ENCODE measurements at regions not wholly inside any gene's neighbourhood (a gene's known extent, or its start where the extent isn't known, plus 50 kb on each side); places are given as distances from the start of the nearest gene placed in this dataset.

- no peak for ATAC-seq
- H3K27me3 ChIP-seq = no peaks in the 10 kb centered on the region
- H3K4me3 ChIP-seq = no peak overlapping the region
- no peaks in the 10 kb centered on the region for H3K4me1 ChIP-seq
- intact Hi-C loops (cut with DNase I) = no loop called here
- no peak for TF ChIP-seq CTCF (IDR thresholded peaks at IDR 0.05)
- peaks cover 0 to 18% (median 0%) of the 10 kb centered on the region in 11 donors for H3K9me3 ChIP-seq
- H3K27ac ChIP-seq = no peak overlapping the region
- WGBS, 2 donors = 71 to 73% methylated on average over 2 of the region's 2 CpGs
- DNase-seq = no peak
- H3K36me3 ChIP-seq = no peaks in the 10 kb centered on the region
Measured at GRCh38 chr5:106331415-106331814, 1339.3 kb downstream of the EFNA5 start.

DNA sequence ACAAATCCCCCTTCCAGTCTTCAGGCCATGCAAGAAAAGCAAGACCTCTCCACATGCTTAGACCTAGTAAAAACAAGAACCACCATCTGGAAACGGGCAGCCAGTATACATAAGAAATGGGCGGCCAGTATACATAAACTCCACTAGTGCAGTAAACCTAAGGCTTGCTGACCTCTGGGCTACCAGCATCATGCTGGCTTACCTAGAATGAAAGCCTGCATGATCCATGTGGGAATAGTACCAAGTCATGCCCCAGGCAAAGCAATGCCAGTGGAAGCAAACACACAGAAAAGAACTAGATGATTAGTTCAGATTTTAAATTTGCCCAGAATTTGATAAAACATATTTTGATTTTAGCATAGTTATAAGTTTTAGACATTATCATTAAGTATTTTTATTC lies 1346.4 kb downstream of the EFNA5 start:
- Histone ChIP-seq H3K4me1 (no peaks in the 10 kb centered on the region), H3K4me3 (no peak overlapping the region), H3K36me3 (no peaks in the 10 kb centered on the region), H3K27me3 (no peaks in the 10 kb centered on the region), H3K9me3 (peaks cover 0 to 12% (median 0%) of the 10 kb centered on the region in 11 donors), H3K27ac (no peak overlapping the region)
- no peak for ATAC-seq
- intact Hi-C loops (cut with DNase I) = no loop called here
- 81 to 90% methylated on average over 2 of the region's 2 CpGs for WGBS, 2 donors
- TF ChIP-seq CTCF (IDR thresholded peaks at IDR 0.05) = no peak
- DNase-seq = no peak

DNA sequence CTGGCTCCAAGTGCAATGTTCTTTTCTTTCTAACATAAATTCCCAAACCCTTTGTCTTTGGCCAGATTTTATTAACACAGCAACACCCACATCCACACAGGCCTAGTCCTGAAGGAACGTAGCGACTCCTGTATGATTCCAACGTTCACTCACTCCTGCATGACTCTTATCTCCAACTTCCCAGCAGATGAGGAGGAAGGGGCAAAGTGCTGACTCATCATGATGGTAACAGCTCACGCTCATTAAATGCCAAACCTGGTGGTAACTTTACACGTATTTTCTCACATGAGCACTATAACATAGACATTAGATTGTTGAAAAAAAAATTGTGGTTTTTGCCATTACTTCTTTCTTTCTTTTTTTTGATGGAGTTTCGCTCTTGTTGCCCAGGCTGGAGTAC lies 1349.5 kb downstream of the EFNA5 start:
- ATAC-seq (no peak), DNase-seq (no peak)
- intact Hi-C loops (cut with DNase I) = no loop called here
- Histone ChIP-seq H3K36me3 (no peaks in the 10 kb centered on the region), H3K4me1 (no peaks in the 10 kb centered on the region), H3K27me3 (no peaks in the 10 kb centered on the region), H3K9me3 (peaks cover 0 to 5% (median 0%) of the 10 kb centered on the region in 11 donors), H3K27ac (no peak overlapping the region), H3K4me3 (no peak overlapping the region)
- WGBS, 2 donors = 73 to 74% methylated on average over 6 of the region's 6 CpGs
- no peak for TF ChIP-seq CTCF (IDR thresholded peaks at IDR 0.05)

DNA sequence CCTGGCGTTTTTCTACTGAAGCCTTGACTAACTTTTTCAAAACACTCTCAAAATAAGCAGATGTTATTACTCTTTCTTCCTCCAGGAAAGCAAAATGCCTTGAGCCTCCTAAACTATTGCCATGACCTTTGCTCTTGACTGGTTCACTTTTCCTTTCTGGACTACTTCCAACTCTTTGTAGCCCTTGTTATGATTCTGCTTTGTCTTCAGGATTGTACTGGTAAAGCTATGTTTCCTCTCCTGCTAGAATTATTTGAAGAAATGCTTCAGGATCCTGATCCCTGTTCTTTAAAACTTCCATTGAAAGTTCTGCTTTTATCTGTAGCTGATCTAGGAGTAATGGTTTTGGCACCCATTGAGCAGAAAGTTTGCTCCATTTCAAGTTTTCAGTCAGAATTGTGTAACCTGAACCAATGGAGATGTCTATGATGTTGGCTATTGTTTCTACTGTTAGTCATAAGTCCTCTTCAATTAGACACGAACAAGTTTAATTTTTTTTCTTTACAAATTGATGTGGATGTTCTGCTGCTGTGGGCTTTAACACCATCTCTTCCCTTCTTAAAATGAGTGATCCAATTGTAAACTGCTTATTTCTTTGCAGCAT lies 1356.4 kb downstream of the EFNA5 start:
- Histone ChIP-seq H3K36me3 (no peaks in the 10 kb centered on the region), H3K4me3 (no peak overlapping the region), H3K9me3 (peaks cover 0 to 5% (median 0%) of the 10 kb centered on the region in 11 donors), H3K27me3 (no peaks in the 10 kb centered on the region), H3K4me1 (no peaks in the 10 kb centered on the region), H3K27ac (no peak overlapping the region)
- intact Hi-C loops (cut with DNase I) = no loop called here
- DNase-seq = no peak
- ATAC-seq = no peak
- TF ChIP-seq CTCF (IDR thresholded peaks at IDR 0.05) = no peak
- 62 to 78% methylated on average over 2 of the region's 2 CpGs for WGBS, 2 donors
